ENCODE measurements at regions not wholly inside any gene's neighbourhood (a gene's known extent, or its start where the extent isn't known, plus 50 kb on each side); places are given as distances from the start of the nearest gene placed in this dataset.

DNA sequence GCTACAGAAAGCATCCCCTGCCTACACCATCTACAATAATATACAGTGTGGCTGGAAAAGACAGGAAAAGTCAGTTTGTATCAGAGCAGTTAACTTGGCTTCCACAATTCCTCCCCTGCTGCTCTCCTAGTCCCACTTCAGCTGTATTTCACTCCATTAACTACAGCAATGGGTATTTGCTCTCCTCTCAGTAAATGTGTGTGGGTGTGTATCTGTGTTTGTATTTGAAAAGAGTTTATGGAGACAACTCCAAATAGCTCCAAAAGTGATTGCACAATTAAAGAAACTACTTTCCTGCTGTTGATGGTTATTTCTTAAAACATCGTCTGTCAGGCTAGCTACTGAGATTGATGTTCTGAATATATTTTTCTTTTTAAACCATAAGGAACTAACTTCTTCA lies 333.7 kb upstream of the FIGN start:
- TF ChIP-seq CTCF (optimal IDR thresholded peaks at IDR 0.05 in 1 of 3, IDR thresholded peaks at IDR 0.05 in 1 of 3, conservative IDR thresholded peaks at IDR 0.05 in 1 of 3; ENCODE audit: extremely low read depth in 1 of 3, insufficient read depth in 2 of 3, low read length in 3 of 3), result no peak
- TF ChIP-seq EZH2 (IDR thresholded peaks at IDR 0.05; ENCODE audit: low read length), result no peak
